Hepatocyte (in vitro differentiated cells): ENCODE measurements at regions not wholly inside any gene's neighbourhood (a gene's known extent, or its start where the extent isn't known, plus 50 kb on each side); places are given as distances from the start of the nearest gene placed in this dataset.

Source experiments
- EZH2phosphoT487 ChIP-seq: fragments of 200-600 bp; sonication (generic); IDR thresholded peaks from one replicate; pipeline ENCODE4 v1.6.1; 2018; ENCODE audit warnings: antibody characterized with exemption, mild to moderate bottlenecking, low read depth, moderate library complexity; ENCODE audit not compliant: unreplicated experiment, severe bottlenecking
- TF ChIP-seq, protein P1 (sequence below): fragments of 200-600 bp; sonication (generic); IDR thresholded peaks from 2 replicates; pipeline ENCODE4 v1.5.1; 2016; ENCODE audit warnings: antibody characterized with exemption, mild to moderate bottlenecking; ENCODE audit not compliant: poor library complexity

DNA sequence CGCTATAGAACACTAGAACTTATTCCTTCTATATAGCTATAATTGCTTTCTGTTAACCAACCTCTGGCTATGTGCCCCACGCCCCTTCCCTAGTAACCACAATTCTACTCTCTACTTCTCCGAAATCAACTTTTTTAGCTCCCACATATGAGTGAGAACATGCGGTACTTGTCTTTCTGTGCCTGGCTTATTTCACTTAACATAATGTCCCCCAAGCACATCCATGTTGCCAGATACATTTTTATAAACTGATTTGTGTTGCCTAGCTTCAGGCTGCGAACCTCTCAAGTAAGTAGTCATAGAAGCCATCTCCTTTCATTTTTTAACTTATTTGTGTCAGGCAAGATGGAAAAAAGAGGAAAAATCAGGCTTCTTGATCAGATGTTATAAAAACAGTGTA, 249.5 kb downstream of the TMEM167A start:
- TF ChIP-seq, protein P1, sequence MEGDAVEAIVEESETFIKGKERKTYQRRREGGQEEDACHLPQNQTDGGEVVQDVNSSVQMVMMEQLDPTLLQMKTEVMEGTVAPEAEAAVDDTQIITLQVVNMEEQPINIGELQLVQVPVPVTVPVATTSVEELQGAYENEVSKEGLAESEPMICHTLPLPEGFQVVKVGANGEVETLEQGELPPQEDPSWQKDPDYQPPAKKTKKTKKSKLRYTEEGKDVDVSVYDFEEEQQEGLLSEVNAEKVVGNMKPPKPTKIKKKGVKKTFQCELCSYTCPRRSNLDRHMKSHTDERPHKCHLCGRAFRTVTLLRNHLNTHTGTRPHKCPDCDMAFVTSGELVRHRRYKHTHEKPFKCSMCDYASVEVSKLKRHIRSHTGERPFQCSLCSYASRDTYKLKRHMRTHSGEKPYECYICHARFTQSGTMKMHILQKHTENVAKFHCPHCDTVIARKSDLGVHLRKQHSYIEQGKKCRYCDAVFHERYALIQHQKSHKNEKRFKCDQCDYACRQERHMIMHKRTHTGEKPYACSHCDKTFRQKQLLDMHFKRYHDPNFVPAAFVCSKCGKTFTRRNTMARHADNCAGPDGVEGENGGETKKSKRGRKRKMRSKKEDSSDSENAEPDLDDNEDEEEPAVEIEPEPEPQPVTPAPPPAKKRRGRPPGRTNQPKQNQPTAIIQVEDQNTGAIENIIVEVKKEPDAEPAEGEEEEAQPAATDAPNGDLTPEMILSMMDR = no peak
- TF ChIP-seq EZH2phosphoT487 = no peak
